Amniotic epithelial cell (primary cell): ENCODE measurements at regions not wholly inside any gene's neighbourhood (a gene's known extent, or its start where the extent isn't known, plus 50 kb on each side); places are given as distances from the start of the nearest gene placed in this dataset.
"Not testable (repeated sequence)": the region's sequence is repeated elsewhere in the genome, so short reads cannot be mapped to it uniquely, and the experiment has no call there.

Source experiments
- DNase-seq: peaks from one replicate; pipeline ENCODE4 v3.0.0-alpha.2; 2010; ENCODE audit warnings: low read depth

- peak; percentile 47 for DNase-seq
Measured at GRCh38 chr4:135050086-135050717, 848.6 kb upstream of the PABPC4L start.

DNA sequence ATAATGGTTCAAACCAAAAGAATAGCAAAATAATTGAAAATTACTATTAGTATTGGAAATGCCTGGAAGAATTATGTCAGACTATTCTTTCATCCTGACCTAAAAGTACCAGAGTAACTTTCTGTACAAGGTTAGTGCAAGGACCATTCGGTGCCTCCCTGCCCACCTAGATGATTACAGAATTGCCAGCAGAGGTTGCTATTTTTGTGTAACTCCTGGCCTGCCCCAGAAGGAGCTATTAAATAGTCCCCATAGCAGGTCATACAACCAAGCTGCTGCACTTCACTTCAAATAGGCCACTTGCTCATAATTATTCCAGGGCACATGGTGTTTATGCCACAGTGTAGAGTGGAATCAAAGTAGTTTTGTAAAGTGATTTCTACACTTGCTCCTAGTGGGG, 831.1 kb upstream of the PABPC4L start:
- no peak for DNase-seq

- no peak for DNase-seq
Measured at GRCh38 chr4:135015771-135016170, 814.2 kb upstream of the PABPC4L start.

DNA sequence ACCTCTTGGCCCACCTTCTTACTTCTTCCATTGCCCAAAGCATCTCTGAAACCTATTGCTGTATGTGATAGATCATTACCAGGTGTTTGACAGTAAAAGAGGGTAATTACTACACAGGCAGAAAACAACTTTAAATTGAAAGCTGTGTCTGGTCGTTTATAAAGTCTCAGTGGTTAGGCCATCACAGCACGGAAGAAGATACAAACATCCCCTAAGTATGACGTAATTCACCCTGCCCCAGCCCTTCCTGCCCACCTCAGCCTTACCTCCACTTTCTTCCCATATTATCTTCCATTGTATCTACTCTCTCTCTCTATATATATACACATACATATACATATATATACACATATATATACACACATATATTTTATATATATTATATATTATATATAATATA, 805.8 kb upstream of the PABPC4L start:
- no peak for DNase-seq

- no peak for DNase-seq
Measured at GRCh38 chr4:134999169-134999568, 797.6 kb upstream of the PABPC4L start.

- DNase-seq, result no peak
Measured at GRCh38 chr4:134961963-134962362, 760.4 kb upstream of the PABPC4L start.

GRCh38 chr4:134958862-134959261, 757.3 kb upstream of the PABPC4L start:
- no peak for DNase-seq

DNA sequence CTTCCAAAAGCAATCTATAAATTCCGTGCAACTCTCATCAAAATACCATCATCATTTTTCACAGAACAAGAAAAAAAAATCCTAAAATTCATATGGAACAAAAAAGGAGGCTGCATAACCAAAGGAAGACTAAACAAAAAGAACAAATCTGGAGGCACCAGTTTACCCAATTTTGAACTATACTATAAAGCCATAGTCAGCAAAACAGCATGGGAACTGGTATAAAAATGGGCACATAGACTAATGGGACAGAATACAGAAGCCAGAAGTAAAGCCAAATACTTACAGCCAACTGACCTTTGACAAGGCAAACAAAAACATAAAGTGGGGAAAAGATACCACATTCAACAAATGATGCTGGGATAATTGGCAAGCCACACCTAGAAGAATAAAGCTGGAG, 753.5 kb upstream of the PABPC4L start:
- DNase-seq, result no peak

- no peak for DNase-seq
Measured at GRCh38 chr4:134952775-134953174, 751.2 kb upstream of the PABPC4L start.

- DNase-seq, result no peak
Measured at GRCh38 chr4:134952305-134952704, 750.7 kb upstream of the PABPC4L start.

DNA sequence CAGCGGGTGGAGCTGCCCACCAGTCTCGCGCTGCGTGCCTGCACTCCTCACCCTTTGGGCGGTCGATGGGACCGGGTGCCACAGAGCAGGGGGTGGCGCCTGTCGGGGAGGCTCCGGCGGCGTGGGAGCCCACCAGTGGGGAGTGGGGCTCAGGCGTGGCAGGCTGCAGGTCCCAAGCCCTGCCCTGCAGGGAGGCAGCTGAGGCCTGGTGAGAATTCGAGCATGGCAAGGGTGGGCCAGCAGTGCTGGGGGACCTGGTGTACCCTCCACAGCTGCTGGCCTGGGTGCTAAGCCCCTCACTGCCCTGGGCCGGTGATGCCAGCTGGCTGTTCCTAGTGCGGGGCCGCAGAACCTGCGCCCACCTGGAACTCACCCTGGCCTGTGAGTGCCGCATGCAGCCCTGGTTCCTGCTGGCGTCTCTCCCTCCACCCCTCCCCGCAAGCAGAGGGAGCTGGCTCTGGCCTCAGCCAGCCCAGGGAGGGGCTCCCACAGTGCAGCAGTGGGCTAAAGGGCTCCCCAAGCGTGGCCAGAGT, 746.6 kb upstream of the PABPC4L start:
- no peak for DNase-seq

GRCh38 chr4:134944115-134944514, 742.5 kb upstream of the PABPC4L start:
- DNase-seq, result no peak

DNA sequence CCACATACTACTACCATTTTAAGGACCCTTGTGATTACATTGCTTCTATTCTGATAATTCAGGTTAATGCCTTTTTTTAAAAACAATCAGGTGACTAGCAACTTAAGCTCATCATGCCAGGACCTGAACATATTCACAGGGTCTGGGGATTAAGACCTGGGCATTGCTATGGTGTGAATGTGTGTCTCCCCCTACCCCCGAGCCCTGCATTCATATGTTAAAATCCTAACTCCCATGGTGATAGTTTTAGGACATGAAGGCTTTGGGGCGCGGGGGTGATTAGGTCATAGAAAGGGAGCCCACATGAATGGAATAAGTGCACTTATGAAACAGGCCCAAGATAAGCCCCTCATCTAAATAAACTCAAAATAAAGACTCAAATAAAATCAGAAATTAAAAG, 734.4 kb upstream of the PABPC4L start:
- DNase-seq, result no peak

DNA sequence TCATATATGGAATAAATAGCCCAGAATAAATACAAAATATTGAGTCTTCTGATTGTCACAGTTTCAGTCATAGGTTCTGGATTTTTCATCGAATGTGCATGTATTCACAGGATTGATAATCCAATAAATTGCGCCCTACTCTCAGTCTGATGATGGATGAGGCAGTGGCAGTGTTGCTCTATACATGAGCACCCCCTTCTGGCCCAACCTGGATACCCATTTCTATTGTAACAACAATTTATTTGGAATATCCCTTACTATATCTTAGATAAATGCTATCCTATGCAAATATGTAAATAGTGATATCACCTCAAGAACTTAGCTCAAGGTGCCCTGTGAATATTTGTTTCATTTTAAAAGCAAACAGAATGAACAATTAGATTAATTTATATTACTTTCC, 733.7 kb upstream of the PABPC4L start:
- peak; percentile 10 for DNase-seq

- no peak for DNase-seq
Measured at GRCh38 chr4:134934036-134934808, 732.6 kb upstream of the PABPC4L start.

GRCh38 chr4:134915355-134915754, 713.8 kb upstream of the PABPC4L start:
- no peak for DNase-seq

GRCh38 chr4:134914250-134914649, 712.7 kb upstream of the PABPC4L start:
- not testable (repeated sequence) for DNase-seq

GRCh38 chr4:134911941-134912340, 710.4 kb upstream of the PABPC4L start:
- DNase-seq, result peak; percentile 2

DNA sequence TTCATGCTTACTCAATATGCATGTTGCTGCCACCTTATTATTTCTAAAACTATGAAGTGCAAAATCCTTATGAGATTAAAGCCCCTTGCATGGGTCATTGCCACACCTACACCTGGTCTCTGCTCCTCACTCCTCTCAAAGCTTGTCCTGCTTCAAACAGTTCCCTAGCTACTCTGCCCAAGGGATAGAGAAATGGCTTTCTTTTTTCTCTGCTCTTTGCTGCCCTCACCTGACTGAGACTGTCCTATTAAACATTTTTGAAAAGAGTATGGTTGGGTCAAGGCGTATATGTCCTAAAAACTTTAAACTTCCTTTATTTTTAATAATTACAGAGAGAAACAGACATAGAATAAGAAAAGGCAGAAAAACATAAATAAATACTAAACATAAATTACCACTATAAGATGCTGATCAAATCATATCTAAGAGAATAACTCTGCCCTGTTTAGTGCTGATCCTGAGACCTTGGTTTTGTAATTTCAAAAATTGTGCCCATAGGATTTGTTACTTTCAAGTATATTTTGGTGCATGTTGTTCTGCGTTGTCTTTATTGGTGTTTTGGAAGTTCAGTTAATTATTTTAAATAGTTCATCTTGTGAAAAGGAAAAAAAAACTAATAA, 704.9 kb upstream of the PABPC4L start:
- DNase-seq, result peak; percentile 21

DNA sequence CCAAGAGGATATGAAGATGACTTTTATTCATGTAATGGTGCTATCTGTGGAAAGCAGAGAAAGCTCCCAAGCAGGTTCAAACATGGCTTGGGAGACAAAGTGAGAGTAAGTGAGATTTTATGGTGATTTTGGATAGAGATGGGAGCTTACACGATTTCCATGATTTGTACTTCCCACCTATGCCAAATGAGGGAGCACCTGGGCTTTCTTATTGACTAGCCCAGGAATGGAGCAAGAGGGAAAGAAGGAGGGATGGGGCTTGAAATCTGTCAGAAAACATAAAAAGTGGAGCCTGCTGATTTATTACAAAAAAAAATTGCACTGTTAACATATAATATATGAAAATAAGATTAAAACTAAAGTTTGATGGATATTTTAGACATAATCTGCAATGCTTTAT, 703.5 kb upstream of the PABPC4L start:
- no peak for DNase-seq

DNA sequence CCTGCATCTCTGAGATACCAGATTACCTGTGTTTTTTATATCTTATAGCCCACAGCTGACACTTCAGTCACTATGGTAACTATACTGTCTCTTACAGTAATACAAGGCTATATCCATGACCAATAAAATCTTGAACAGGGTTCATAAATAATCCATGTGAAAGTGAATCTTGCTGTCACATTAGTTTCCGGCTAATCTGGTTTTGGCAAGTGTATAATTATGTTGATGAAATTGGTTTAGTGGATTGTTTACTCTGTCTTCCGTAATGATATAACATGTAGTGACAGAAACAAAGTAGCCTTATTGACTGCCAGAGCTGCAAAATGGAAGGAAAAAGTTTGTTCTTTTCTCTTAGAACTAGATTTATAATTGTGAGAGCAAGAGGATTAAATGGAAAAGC, 686.6 kb upstream of the PABPC4L start:
- no peak for DNase-seq

- DNase-seq, result peak; percentile 50
Measured at GRCh38 chr4:134885436-134885835, 683.8 kb upstream of the PABPC4L start.

DNA sequence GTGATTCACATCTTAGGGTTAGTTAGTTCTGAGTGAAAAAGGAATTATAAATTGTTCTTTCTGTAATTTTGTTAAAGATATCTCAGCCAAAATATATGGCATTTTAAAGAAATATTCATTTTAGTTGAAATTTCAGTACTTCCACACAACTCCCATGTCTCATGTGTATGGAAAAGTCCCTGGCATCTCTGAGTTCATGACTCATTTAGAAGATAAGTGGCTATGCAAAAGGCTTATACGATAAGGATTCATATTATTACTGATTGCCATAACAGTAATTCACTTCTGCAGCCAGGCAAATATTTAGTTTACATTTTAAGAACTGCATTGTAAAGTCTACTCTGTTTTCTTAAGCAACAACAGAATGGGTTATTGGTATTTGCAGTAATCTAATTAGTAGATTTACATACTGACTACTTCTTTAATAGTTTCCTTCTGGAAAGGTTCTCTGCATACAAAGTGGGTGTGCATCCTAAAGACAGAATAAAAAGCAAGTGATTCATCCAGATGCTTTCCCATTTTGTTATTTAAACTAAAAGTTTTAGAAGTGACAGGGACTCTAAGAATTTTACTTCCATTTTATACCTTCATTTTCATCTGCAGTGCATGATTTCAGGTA, 682.4 kb upstream of the PABPC4L start:
- peak; percentile 64 for DNase-seq
